GM12874 (cell line): ENCODE measurements at regions not wholly inside any gene's neighbourhood (a gene's known extent, or its start where the extent isn't known, plus 50 kb on each side); places are given as distances from the start of the nearest gene placed in this dataset.

Experiments
- TF ChIP-seq, protein P1 (sequence below): IDR thresholded peaks from 2 replicates; pipeline ENCODE4 v1.5.1; 2011; ENCODE audit warnings: low read depth, mild to moderate bottlenecking, control low read depth, low read length, moderate library complexity; ENCODE audit not compliant: insufficient read depth

DNA sequence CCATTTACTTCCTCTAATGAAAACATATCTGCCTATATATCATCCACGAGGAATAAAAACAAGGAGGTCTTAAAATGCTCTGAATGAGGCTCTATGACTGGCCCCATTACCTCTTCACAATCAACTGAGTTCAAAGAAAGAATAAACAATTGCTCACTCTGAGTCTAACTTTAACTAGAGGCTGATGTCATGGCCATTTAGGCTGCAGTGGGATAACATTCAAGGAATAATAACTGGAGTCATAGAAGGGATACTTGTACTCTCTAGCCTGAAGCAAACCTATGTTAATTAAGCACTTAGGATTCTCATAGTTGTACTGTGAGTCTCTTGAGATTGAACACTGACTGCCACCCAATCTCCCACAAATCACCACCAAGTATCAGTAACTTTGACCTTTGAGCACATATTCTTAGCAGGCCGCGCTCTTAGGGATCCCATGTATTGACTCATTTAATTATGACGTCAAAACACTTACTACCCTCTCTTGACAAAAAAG is 70.2 kb downstream of the PERP start:
- TF ChIP-seq, protein P1, sequence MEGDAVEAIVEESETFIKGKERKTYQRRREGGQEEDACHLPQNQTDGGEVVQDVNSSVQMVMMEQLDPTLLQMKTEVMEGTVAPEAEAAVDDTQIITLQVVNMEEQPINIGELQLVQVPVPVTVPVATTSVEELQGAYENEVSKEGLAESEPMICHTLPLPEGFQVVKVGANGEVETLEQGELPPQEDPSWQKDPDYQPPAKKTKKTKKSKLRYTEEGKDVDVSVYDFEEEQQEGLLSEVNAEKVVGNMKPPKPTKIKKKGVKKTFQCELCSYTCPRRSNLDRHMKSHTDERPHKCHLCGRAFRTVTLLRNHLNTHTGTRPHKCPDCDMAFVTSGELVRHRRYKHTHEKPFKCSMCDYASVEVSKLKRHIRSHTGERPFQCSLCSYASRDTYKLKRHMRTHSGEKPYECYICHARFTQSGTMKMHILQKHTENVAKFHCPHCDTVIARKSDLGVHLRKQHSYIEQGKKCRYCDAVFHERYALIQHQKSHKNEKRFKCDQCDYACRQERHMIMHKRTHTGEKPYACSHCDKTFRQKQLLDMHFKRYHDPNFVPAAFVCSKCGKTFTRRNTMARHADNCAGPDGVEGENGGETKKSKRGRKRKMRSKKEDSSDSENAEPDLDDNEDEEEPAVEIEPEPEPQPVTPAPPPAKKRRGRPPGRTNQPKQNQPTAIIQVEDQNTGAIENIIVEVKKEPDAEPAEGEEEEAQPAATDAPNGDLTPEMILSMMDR = no peak

DNA sequence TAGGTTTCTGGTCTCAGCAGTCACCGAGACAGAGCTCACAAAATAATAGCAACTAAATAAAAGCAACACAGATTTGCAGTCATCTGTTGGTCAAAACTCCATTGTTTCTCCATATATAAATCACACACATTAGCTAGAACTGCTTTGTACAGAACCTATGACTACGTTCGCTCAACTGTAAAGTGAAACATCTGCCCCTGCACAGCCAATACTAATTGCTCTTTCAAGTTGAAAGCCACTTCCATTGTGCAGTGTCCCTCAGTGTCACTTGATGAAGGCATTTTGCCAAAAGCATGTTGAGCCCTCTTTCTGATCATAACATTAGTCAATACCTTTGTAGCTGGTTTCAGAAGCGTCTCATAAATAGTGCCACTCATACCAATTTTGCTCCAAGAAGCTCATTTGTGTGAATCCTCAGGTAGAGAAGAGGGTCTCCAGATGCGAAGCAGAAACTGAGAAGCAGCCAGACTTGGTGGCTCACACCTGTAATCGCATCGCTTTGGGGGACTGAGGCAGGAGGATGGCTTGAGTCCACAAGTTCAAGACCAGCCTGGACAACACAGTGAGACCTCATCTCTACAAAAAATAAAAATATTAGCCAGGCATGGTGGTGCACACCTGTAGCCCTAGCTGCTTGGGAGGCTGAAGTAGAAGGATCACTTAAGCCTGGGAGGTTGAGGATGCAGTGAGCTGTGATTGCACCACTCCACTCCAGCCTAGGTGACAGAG is 68.9 kb downstream of the PERP start:
- TF ChIP-seq, protein P1 = no peak
